Activated CD4-positive, alpha-beta memory T cell treated with anti-CD3 and anti-CD28 coated beads for 36 hours (primary cell): ENCODE measurements at regions not wholly inside any gene's neighbourhood (a gene's known extent, or its start where the extent isn't known, plus 50 kb on each side); places are given as distances from the start of the nearest gene placed in this dataset.

Experiments
- CTCF ChIA-PET: fragments of 350-600 bp; sonication (Branson Sonifier 250); formaldehyde crosslinking; loops from one replicate; lab custom pipeline; 2021; ENCODE audit warnings: antibody characterized with exemption, inconsistent platforms; lab: Charles Lee
- POLR2A ChIA-PET: fragments of 350-600 bp; sonication (Branson Sonifier 250); formaldehyde crosslinking; loops from one replicate; lab custom pipeline; 2021; ENCODE audit warnings: antibody characterized with exemption; lab: Charles Lee
- DNase-seq: peaks from one replicate; pipeline ENCODE4 v3.0.0-alpha.2; 2020
- H3K27ac Mint-ChIP-seq: one replicate; pipeline ENCODE4 v1.8.0; 2021; ENCODE audit warnings: mixed read lengths
- H3K27me3 Mint-ChIP-seq: one replicate; pipeline ENCODE4 v1.8.0; 2021; ENCODE audit warnings: mixed read lengths
- H3K36me3 Mint-ChIP-seq: one replicate; pipeline ENCODE4 v1.8.0; 2021; ENCODE audit warnings: mixed read lengths
- H3K4me1 Mint-ChIP-seq: one replicate; pipeline ENCODE4 v1.8.0; 2021; ENCODE audit warnings: low read depth, mixed read lengths
- H3K4me3 Mint-ChIP-seq: one replicate; pipeline ENCODE4 v1.8.0; 2021; ENCODE audit warnings: mild to moderate bottlenecking, mixed read lengths
- H3K9me3 Mint-ChIP-seq: one replicate; pipeline ENCODE4 v1.8.0; 2021; ENCODE audit warnings: mixed read lengths
- intact Hi-C: fragments of 100-400 bp; cut with micrococcal nuclease; formaldehyde crosslinking; loops from one replicate; pipeline ENCODE4 v1.15.1; 2023

- Mint-ChIP-seq H3K27ac (no peak overlapping the region), H3K4me3 (no peak overlapping the region), H3K9me3 (no peaks in the 10 kb centered on the region), H3K4me1 (no peaks in the 10 kb centered on the region), H3K36me3 (no peaks in the 10 kb centered on the region), H3K27me3 (no peaks in the 10 kb centered on the region)
- CTCF ChIA-PET, result interaction anchor here (3.1 kb wide), 1 partner anchor 10 kb away, joined by 20 read pairs; no protein-coding TSS in a partner anchor
- DNase-seq, result no peak
- intact Hi-C loops, result no loop called here
- POLR2A ChIA-PET, result no interaction called here
These were observed 58.6 kb downstream of the TMEM17 start for GRCh38 chr2:62447411-62447810.

DNA sequence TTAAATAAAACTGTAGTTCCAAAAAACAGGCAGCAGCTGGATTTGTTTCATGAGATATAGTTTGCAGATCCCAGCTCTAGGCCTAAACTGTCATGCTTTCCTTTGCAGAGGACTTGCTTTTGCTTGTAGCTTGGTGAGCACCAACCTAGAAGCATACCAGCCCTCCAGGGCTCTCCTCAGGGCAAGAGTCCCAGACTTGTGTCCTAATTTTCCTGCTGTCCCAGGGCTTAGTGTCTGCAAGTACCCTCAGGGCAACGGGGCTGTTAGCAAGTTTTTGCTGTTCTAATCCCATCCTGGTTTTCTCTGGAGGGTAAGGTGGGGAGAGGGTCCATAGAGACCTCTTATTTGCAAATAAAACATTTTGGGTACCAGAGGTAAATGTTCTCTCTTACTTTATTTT, 59.5 kb downstream of the TMEM17 start:
- no peaks in the 10 kb centered on the region for H3K4me1 Mint-ChIP-seq
- H3K36me3 Mint-ChIP-seq, result no peaks in the 10 kb centered on the region
- no peak for DNase-seq
- POLR2A ChIA-PET, result no interaction called here
- no peak overlapping the region for H3K27ac Mint-ChIP-seq
- CTCF ChIA-PET, result interaction anchor here (3.1 kb wide), 1 partner anchor 11 kb away, joined by 20 read pairs; no protein-coding TSS in a partner anchor
- H3K9me3 Mint-ChIP-seq, result no peaks in the 10 kb centered on the region
- H3K4me3 Mint-ChIP-seq, result no peak overlapping the region
- intact Hi-C loops, result no loop called here
- H3K27me3 Mint-ChIP-seq, result no peaks in the 10 kb centered on the region

DNA sequence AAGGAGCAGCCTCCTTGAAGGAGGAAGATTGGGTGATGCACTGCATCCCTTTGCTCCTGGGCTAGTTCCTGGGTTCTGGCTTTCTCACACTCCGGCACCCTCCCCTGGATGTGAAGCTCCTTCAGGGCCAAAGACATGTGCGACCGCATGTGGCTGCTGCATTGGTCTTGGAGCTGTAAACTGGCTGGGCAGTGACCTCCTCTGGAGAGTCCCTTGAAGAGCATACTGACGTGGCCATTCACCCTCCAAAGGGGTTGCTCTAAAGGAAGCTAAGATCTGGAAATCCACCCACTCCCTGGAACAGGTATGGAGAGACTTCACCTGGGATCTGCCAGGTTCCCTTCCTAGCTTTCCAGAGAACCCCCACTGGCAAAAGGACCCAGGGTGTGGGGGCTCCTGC, 62.1 kb downstream of the TMEM17 start:
- H3K4me3 Mint-ChIP-seq, result no peak overlapping the region
- no peaks in the 10 kb centered on the region for H3K9me3 Mint-ChIP-seq
- ChIA-PET CTCF (interaction anchor here (0.6 to 1.0 kb wide), 3 partner anchors 13 to 16 kb away, joined by 3 to 4 read pairs (median 3); no protein-coding TSS in a partner anchor), POLR2A (interaction anchor here (0.8 kb wide), 1 partner anchor 10 kb away, joined by 3 read pairs; no protein-coding TSS in a partner anchor)
- no peaks in the 10 kb centered on the region for H3K27me3 Mint-ChIP-seq
- intact Hi-C loops, result no loop called here
- no peaks in the 10 kb centered on the region for H3K36me3 Mint-ChIP-seq
- no peak overlapping the region for H3K27ac Mint-ChIP-seq
- H3K4me1 Mint-ChIP-seq, result no peaks in the 10 kb centered on the region
- DNase-seq, result no peak

DNA sequence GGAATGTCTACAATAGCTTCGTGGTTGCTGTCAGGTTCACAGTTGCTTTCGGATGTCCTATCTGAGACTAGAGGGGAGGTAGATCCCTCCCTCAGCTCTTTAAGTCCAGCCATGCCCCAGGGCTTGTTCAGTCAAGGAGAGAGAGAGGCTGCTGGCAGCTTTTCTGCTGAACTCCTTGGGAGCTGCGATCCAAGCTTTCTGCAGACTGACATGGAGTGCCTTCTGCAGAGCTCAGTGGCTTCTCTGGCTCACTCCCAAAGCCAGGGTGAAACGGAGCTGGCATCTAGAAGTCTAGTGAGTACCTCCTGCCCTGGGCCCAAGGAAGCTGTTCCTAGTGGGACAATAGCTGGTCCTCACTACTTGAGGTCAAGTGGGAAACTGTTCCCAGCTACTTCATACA, 62.5 kb downstream of the TMEM17 start:
- no peaks in the 10 kb centered on the region for H3K36me3 Mint-ChIP-seq
- H3K27me3 Mint-ChIP-seq, result no peaks in the 10 kb centered on the region
- DNase-seq, result no peak
- H3K27ac Mint-ChIP-seq, result no peak overlapping the region
- intact Hi-C loops, result no loop called here
- H3K4me1 Mint-ChIP-seq, result no peaks in the 10 kb centered on the region
- ChIA-PET POLR2A (interaction anchor here (0.8 kb wide), 1 partner anchor 10 kb away, joined by 3 read pairs; no protein-coding TSS in a partner anchor), CTCF (interaction anchor here (0.6 to 1.0 kb wide), 3 partner anchors 13 to 16 kb away, joined by 3 to 4 read pairs (median 3); no protein-coding TSS in a partner anchor)
- no peak overlapping the region for H3K4me3 Mint-ChIP-seq
- no peaks in the 10 kb centered on the region for H3K9me3 Mint-ChIP-seq

DNA sequence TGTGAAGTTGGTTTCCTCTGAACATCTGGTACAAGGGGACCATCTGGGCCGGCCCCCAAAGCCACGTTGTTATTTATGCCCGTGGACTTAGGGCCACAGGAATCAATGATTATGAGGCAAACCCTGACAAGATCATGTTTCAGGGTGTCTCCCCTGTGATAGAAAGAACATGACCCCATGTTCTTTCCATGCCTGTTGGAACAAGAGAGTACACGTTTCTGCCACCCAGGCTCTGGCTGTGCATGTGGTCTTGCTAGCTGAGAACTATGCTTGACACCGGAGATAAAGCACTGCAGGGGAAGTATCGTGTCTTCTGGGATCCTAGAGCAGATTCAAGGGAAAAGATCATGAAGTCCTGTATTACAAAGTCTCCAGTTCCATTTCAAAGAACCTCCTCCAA, 64.2 kb downstream of the TMEM17 start:
- ChIA-PET POLR2A (no interaction called here), CTCF (interaction anchor here (1.0 kb wide), 1 partner anchor 16 kb away, joined by 3 read pairs; no protein-coding TSS in a partner anchor)
- no peak overlapping the region for H3K27ac Mint-ChIP-seq
- DNase-seq, result no peak
- no peak overlapping the region for H3K4me3 Mint-ChIP-seq
- no peaks in the 10 kb centered on the region for H3K36me3 Mint-ChIP-seq
- no peaks in the 10 kb centered on the region for H3K4me1 Mint-ChIP-seq
- no peaks in the 10 kb centered on the region for H3K9me3 Mint-ChIP-seq
- intact Hi-C loops, result no loop called here
- H3K27me3 Mint-ChIP-seq, result no peaks in the 10 kb centered on the region

- Mint-ChIP-seq H3K9me3 (no peaks in the 10 kb centered on the region), H3K36me3 (no peaks in the 10 kb centered on the region), H3K4me1 (no peaks in the 10 kb centered on the region), H3K27me3 (no peaks in the 10 kb centered on the region), H3K4me3 (no peak overlapping the region), H3K27ac (no peak overlapping the region)
- ChIA-PET POLR2A (no interaction called here), CTCF (no interaction called here)
- intact Hi-C loops, result no loop called here
- DNase-seq, result no peak
These were observed 64.6 kb downstream of the TMEM17 start for GRCh38 chr2:62441421-62441820.

DNA sequence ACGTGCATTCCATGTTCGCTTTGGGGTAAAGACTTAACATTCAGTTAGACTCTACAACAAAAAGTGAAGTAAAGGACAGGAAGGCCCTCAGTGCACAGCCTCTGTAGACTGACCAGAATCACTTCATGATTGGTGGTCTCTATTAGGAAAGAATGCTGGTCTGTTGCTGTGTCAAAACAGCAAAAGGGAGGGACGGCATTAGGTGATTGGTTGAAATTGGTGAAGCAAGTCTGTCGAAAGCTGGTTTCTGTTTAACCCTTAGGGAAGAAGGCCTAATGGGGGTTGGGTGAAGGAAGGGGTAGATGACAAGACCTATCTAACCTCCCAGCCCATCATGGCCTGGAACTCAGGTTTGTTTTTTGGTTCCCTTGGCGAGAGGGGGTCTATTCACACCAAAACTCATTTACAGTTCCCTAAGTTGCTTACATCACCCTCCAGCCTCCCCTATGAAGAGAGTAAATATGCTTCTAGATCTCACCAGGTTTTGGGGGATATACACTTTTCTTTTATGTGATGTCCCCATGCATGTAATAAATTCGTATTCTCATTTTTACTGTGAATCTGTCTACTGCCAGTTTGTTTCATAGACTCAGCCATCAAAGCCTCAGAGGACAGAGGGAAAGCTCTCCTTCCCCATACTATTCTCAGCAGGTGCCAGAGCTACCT, 65.6 kb downstream of the TMEM17 start:
- Mint-ChIP-seq H3K9me3 (no peaks in the 10 kb centered on the region), H3K36me3 (no peaks in the 10 kb centered on the region), H3K4me1 (no peaks in the 10 kb centered on the region), H3K27me3 (no peaks in the 10 kb centered on the region), H3K27ac (no peak overlapping the region), H3K4me3 (no peak overlapping the region)
- POLR2A ChIA-PET, result interaction anchor here (0.7 kb wide), 1 partner anchor 8 kb away, joined by 3 read pairs; no protein-coding TSS in a partner anchor
- CTCF ChIA-PET, result no interaction called here
- intact Hi-C loops, result no loop called here
- no peak for DNase-seq

DNA sequence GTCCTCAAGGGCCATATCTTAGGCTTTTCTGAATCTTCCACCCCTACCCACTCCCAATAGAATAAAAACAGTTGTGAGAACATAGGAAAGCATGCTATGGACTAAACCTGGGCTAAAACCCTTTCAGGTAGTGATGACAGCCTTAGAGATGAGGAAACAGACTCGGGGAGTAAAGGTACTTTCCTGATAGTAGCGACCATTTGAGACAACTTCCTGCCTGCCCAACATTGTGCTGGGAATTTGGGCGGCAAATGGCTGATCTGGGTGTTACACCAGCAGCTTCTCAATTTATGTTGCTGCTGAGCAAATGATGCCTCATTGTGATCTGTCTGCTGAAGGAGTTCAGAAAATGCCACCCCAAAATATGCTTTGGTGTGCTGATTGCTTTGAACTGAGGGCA, 66.6 kb downstream of the TMEM17 start:
- intact Hi-C loops, result no loop called here
- CTCF ChIA-PET, result no interaction called here
- Mint-ChIP-seq H3K36me3 (no peaks in the 10 kb centered on the region), H3K27ac (no peak overlapping the region), H3K4me3 (no peak overlapping the region), H3K27me3 (no peaks in the 10 kb centered on the region), H3K9me3 (no peaks in the 10 kb centered on the region), H3K4me1 (no peaks in the 10 kb centered on the region)
- POLR2A ChIA-PET, result no interaction called here
- DNase-seq, result no peak

GRCh38 chr2:62437785-62438184, 68.2 kb downstream of the TMEM17 start:
- Mint-ChIP-seq H3K36me3 (no peaks in the 10 kb centered on the region), H3K4me1 (no peaks in the 10 kb centered on the region), H3K9me3 (no peaks in the 10 kb centered on the region), H3K4me3 (no peak overlapping the region), H3K27me3 (no peaks in the 10 kb centered on the region), H3K27ac (no peak overlapping the region)
- intact Hi-C loops, result no loop called here
- ChIA-PET CTCF (no interaction called here), POLR2A (no interaction called here)
- no peak for DNase-seq

- H3K4me1 Mint-ChIP-seq, result no peaks in the 10 kb centered on the region
- ChIA-PET CTCF (interaction anchor here (1.7 kb wide), 1 partner anchor 21 kb away, joined by 3 read pairs; no protein-coding TSS in a partner anchor), POLR2A (no interaction called here)
- intact Hi-C loops, result no loop called here
- no peaks in the 10 kb centered on the region for H3K36me3 Mint-ChIP-seq
- no peak overlapping the region for H3K27ac Mint-ChIP-seq
- no peaks in the 10 kb centered on the region for H3K9me3 Mint-ChIP-seq
- no peak overlapping the region for H3K4me3 Mint-ChIP-seq
- no peaks in the 10 kb centered on the region for H3K27me3 Mint-ChIP-seq
- DNase-seq, result no peak
These were observed 70.3 kb downstream of the TMEM17 start for GRCh38 chr2:62435720-62436119.

- no peak overlapping the region for H3K27ac Mint-ChIP-seq
- H3K27me3 Mint-ChIP-seq, result no peaks in the 10 kb centered on the region
- H3K4me1 Mint-ChIP-seq, result no peaks in the 10 kb centered on the region
- peaks cover 3% of the 10 kb centered on the region for H3K9me3 Mint-ChIP-seq
- ChIA-PET POLR2A (no interaction called here), CTCF (no interaction called here)
- DNase-seq, result no peak
- no peak overlapping the region for H3K4me3 Mint-ChIP-seq
- no peaks in the 10 kb centered on the region for H3K36me3 Mint-ChIP-seq
- intact Hi-C loops, result no loop called here
These were observed 73.6 kb downstream of the TMEM17 start for GRCh38 chr2:62432407-62432806.

GRCh38 chr2:62431512-62431911, 74.5 kb downstream of the TMEM17 start:
- Mint-ChIP-seq H3K36me3 (no peaks in the 10 kb centered on the region), H3K4me3 (no peak overlapping the region)

DNA sequence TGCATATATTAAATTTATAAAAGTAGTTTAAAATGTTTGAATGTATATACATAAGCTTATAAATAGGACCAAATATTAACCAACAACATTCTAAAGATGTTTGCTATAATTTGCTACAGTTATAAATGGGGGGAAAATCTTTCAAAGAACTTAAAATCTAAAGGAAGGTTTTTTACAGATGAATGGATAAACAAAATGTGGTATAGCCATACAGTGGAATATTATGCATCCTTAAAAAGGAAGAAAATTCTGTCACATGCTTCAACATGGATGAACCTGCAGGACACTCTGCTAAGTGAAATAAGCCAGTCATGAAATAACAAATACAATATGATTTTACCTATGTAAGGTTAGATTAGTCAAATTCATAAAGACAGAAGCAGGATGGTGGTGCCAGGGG, 75.8 kb downstream of the TMEM17 start:
- no peaks in the 10 kb centered on the region for H3K27me3 Mint-ChIP-seq
- no peak overlapping the region for H3K4me3 Mint-ChIP-seq
- no peak for DNase-seq
- POLR2A ChIA-PET, result no interaction called here
- CTCF ChIA-PET, result interaction anchor here (1.1 kb wide), 1 partner anchor 12 kb away, joined by 3 read pairs; no protein-coding TSS in a partner anchor
- H3K36me3 Mint-ChIP-seq, result no peaks in the 10 kb centered on the region
- H3K4me1 Mint-ChIP-seq, result no peaks in the 10 kb centered on the region
- peaks cover 3% of the 10 kb centered on the region for H3K9me3 Mint-ChIP-seq
- intact Hi-C loops, result no loop called here
- H3K27ac Mint-ChIP-seq, result no peak overlapping the region

More at GRCh38 chr2:62431512-62431911, 74.5 kb downstream of the TMEM17 start:
- Mint-ChIP-seq H3K4me1 (no peaks in the 10 kb centered on the region), H3K27me3 (no peaks in the 10 kb centered on the region), H3K27ac (no peak overlapping the region), H3K9me3 (peaks cover 3% of the 10 kb centered on the region)
- ChIA-PET CTCF (no interaction called here), POLR2A (interaction anchor here (0.6 kb wide), 1 partner anchor 487 kb away, joined by 3 read pairs; no protein-coding TSS in a partner anchor)
- intact Hi-C loops, result no loop called here
- no peak for DNase-seq
